ENCODE measurements at regions not wholly inside any gene's neighbourhood (a gene's known extent, or its start where the extent isn't known, plus 50 kb on each side); places are given as distances from the start of the nearest gene placed in this dataset.

DNA sequence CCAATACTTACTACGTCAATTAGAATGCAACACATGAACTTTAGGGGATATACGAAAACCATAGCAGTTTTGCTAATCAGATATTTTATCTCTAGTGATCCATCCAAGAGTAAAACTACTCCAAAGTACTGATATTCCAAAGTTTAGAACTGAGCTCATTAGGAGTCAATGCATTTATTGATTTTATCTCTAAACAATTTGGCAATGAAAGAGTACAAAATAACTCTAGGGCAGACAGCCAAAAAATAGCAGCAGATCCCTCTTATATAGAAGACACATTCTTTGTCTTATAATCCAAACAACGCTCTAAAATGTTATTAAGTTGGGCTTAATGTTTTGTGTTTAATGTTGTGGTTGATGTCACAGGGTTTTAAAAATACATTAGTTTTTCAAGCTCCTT, 923.9 kb upstream of the MAN1A1 start:
- peaks cover 5% of the 10 kb centered on the region for H3K9me3 ChIP-seq (ENCODE audit: control insufficient read depth, low read depth, low read length)
- no peak for TF ChIP-seq CTCF (conservative IDR thresholded peaks at IDR 0.05)
- H2AFZ ChIP-seq (ENCODE audit: low read length): no peak overlapping the region
- Mint-ChIP-seq H3K4me1 (no peaks in the 10 kb centered on the region), H3K36me3 (ENCODE audit: insufficient read depth in 1 of 3, low read depth in 3 of 3) (peaks cover 0 to 17% (median 8%) of the 10 kb centered on the region in 3 experiments; a peak in 5 of 7 replicates), H3K27me3 (ENCODE audit: low read depth) (no peaks in the 10 kb centered on the region), H3K4me3 (no peak overlapping the region), H3K27ac (no peak overlapping the region), H3K9me3 (peaks cover 14 to 24% of the 10 kb centered on the region in 2 experiments)
- H3T11ph ChIP-seq (ENCODE audit: low read length): no peak overlapping the region
- no peak overlapping the region for H3K56ac ChIP-seq (ENCODE audit: insufficient read length, low read depth, low read length)
- H3K23ac ChIP-seq (ENCODE audit: insufficient read length, low read depth, low read length): no peak overlapping the region
- H3K18ac ChIP-seq (ENCODE audit: insufficient read length, low read depth, low read length): no peak overlapping the region
- H2BK120ac ChIP-seq (ENCODE audit: low read depth, low read length, poor library complexity, severe bottlenecking): no peak overlapping the region
- no peak overlapping the region for H3K27ac ChIP-seq (ENCODE audit: insufficient read length, low read depth, low read length)
- no peak overlapping the region for H3K14ac ChIP-seq (ENCODE audit: insufficient read depth, low read length)
- H3K23me2 ChIP-seq (ENCODE audit: insufficient read length, low read depth, low read length, poor library complexity, severe bottlenecking): no peaks in the 10 kb centered on the region
- H2BK12ac ChIP-seq (ENCODE audit: insufficient read length, low read depth, low read length): no peak overlapping the region
- H2BK15ac ChIP-seq (ENCODE audit: low read depth, low read length): no peak overlapping the region
- no peak overlapping the region for H2BK20ac ChIP-seq (ENCODE audit: low read depth, low read length, poor library complexity, severe bottlenecking)
- H2BK5ac ChIP-seq (ENCODE audit: insufficient read length, low read length): no peak overlapping the region
- no peak overlapping the region for H4K91ac ChIP-seq (ENCODE audit: insufficient read length, low read depth, low read length)
- H3K4me2 ChIP-seq (ENCODE audit: insufficient read depth, insufficient read length, low read length): no peak overlapping the region
- WGBS (ENCODE audit: extremely low coverage, insufficient read length, low lambda C conversion rate): no CpG with 5 or more reads among the region's 3 CpGs
- no peak overlapping the region for H4K5ac ChIP-seq (ENCODE audit: insufficient read length, low read depth, low read length)
- no peaks in the 10 kb centered on the region for H4K20me1 ChIP-seq (ENCODE audit: control insufficient read depth, insufficient read depth, insufficient read length)
- no peak overlapping the region for H4K8ac ChIP-seq (replicated peaks; ENCODE audit: insufficient read length, low read depth, low read length)
- no peaks in the 10 kb centered on the region for H3K79me1 ChIP-seq (ENCODE audit: insufficient read depth, low read depth, low read length, poor library complexity, severe bottlenecking)
- H3K27me3 ChIP-seq (ENCODE audit: insufficient read depth, low read length): no peaks in the 10 kb centered on the region
- no peak overlapping the region for H2AK5ac ChIP-seq (ENCODE audit: insufficient read length, low read length)
- H3K4me1 ChIP-seq (ENCODE audit: insufficient read depth, low read length): no peaks in the 10 kb centered on the region
- H3K4ac ChIP-seq (ENCODE audit: low read depth, low read length): no peak overlapping the region
- DNase-seq: no peak
- H3K9ac ChIP-seq (ENCODE audit: extremely low read depth, insufficient read length, low read length): no peak overlapping the region
- H3K79me2 ChIP-seq (ENCODE audit: insufficient read depth, low read length): no peaks in the 10 kb centered on the region

Measured in H9 (cell line).